ENCODE measurements at regions not wholly inside any gene's neighbourhood (a gene's known extent, or its start where the extent isn't known, plus 50 kb on each side); places are given as distances from the start of the nearest gene placed in this dataset.

DNA sequence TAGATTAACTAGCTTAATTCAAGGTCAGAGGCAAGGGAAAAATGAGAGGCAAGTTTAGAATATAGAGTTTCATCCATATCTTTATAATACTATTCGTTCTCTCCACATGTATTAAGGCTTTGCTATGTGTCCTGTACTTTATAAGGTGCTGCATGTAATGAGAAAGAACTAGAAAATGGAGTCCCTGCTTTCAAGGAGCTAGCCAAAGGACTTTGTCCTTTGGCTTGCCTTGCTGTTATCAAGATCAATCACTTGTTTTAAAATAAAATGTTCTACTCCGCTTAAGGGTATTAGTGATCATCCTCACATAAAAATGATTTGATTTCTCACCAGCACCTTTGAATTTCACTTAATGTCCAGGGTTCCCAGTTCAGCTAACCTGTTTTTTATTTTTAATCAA is 470.9 kb downstream of the WDR72 start:
- H3K4me1 ChIP-seq (replicated peaks in 1 of 2; ENCODE audit: control insufficient read depth in 2 of 2, insufficient read depth in 2 of 2, low read length in 2 of 2): no peaks in the 10 kb centered on the region
- in situ Hi-C loops (cut with MboI): no loop called here
- TF ChIP-seq, protein P1, sequence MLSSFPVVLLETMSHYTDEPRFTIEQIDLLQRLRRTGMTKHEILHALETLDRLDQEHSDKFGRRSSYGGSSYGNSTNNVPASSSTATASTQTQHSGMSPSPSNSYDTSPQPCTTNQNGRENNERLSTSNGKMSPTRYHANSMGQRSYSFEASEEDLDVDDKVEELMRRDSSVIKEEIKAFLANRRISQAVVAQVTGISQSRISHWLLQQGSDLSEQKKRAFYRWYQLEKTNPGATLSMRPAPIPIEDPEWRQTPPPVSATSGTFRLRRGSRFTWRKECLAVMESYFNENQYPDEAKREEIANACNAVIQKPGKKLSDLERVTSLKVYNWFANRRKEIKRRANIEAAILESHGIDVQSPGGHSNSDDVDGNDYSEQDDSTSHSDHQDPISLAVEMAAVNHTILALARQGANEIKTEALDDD (IDR thresholded peaks at IDR 0.05): no peak
- TF ChIP-seq NCOA2 (IDR thresholded peaks at IDR 0.05; ENCODE audit: partially characterized antibody in 2 of 2) (no peak), U2AF1 (optimal IDR thresholded peaks at IDR 0.05; ENCODE audit: low read depth, low read length) (no peak), REST (IDR thresholded peaks at IDR 0.05; ENCODE audit: borderline replicate concordance) (no peak), REST (CRISPR knock-in tag; IDR thresholded peaks at IDR 0.05; ENCODE audit: low read depth) (no peak), CC2D1A (IDR thresholded peaks at IDR 0.05) (no peak), HOXB6 (CRISPR knock-in tag; IDR thresholded peaks at IDR 0.05; ENCODE audit: borderline replicate concordance) (no peak), AFF1 (IDR thresholded peaks at IDR 0.05; ENCODE audit: low read depth in 1 of 2, partially characterized antibody in 2 of 2) (no peak)
- TF ChIP-seq, protein P2, sequence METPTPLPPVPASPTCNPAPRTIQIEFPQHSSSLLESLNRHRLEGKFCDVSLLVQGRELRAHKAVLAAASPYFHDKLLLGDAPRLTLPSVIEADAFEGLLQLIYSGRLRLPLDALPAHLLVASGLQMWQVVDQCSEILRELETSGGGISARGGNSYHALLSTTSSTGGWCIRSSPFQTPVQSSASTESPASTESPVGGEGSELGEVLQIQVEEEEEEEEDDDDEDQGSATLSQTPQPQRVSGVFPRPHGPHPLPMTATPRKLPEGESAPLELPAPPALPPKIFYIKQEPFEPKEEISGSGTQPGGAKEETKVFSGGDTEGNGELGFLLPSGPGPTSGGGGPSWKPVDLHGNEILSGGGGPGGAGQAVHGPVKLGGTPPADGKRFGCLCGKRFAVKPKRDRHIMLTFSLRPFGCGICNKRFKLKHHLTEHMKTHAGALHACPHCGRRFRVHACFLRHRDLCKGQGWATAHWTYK (CRISPR knock-in tag; IDR thresholded peaks at IDR 0.05): no peak

More for the DNA sequence above, 470.9 kb downstream of the WDR72 start:
- WGBS (ENCODE audit: insufficient coverage, low coverage, missing lambda C conversion rate): 0% methylated on average over 2 of the region's 2 CpGs
- Histone ChIP-seq H3K9me3 (replicated peaks; ENCODE audit: control insufficient read depth, insufficient read depth, low read depth, low read length) (no peaks in the 10 kb centered on the region; the same call in 1 of the 2 replicates), H3K27ac (ENCODE audit: extremely low read depth, low read depth, low read length) (no peak overlapping the region), H3K9me1 (ENCODE audit: control insufficient read depth, insufficient read depth, low read length) (no peaks in the 10 kb centered on the region), H3K27me3 (ENCODE audit: control insufficient read depth in 2 of 2, insufficient read depth in 2 of 2, low read length in 2 of 2) (no peaks in the 10 kb centered on the region), H2AFZ (ENCODE audit: low read depth, low read length) (no peak overlapping the region), H3K36me3 (ENCODE audit: control insufficient read depth, insufficient read depth, low read length) (no peaks in the 10 kb centered on the region), H3K79me2 (ENCODE audit: control insufficient read depth, insufficient read depth, low read length) (no peaks in the 10 kb centered on the region), H3K4me3 (no peak overlapping the region), H4K20me1 (replicated peaks; ENCODE audit: control insufficient read depth, insufficient read depth, low read length) (no peaks in the 10 kb centered on the region), H3K9ac (ENCODE audit: insufficient read depth in 1 of 2, low read depth in 2 of 2, low read length in 2 of 2) (no peak overlapping the region), H3K4me2 (ENCODE audit: insufficient read depth, low read length) (no peak overlapping the region)
- DNase-seq (ENCODE audit: extremely low read depth in 1 of 4, low spot score in 3 of 4) (no peak), ATAC-seq (no peak), FAIRE-seq (no peak)
- intact Hi-C loops (cut with micrococcal nuclease): no loop called here
- no TSS peak for BruUV-seq (replicated peaks)
- ChIA-PET POLR2A (no interaction called here), CTCF (ENCODE audit: low intra/inter-chr PET ratio) (no interaction called here)
